ENCODE measurements at regions not wholly inside any gene's neighbourhood (a gene's known extent, or its start where the extent isn't known, plus 50 kb on each side); places are given as distances from the start of the nearest gene placed in this dataset.

DNA sequence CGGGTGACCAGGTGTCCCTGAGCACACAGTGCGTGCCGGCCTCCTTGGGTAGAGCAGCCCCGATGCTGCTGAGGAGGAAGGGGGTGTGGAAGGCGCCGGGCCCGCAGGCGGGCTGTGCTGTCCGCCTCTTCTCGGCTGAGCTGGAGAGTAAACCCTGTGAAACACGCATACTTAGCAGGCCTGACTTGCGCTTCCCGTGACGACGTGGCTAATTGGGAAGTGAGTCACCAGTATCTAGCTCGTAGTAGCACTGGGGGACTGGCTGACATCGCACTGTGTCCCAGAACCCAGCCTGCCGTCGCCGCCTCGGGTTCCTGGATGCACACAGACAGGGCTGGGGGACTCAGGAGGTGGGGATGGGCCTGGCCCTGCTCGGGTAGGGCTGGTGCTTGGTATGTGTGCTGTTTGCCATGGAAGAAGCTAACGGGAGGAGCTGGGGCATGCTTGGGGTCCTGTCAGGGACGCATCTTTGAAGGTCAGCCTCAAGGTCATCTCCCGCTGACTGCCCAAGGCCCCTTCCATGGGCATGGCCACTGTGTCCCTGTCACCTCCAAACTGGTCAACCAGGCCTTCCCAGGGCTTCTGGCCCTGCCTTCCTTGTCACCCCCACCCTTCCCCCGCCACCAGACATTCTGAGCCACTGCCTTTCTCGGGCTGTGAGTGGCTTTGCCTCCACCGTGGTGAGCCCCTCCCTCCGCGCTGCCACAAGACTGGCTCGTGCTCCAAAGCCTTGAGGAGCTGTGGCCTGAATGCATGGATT lies 1327.0 kb downstream of the BRD1 start:
- in situ Hi-C loops (cut with MboI; ENCODE audit: low sequenced_read_pairs) (no loop called here), intact Hi-C loops (cut with micrococcal nuclease) (no loop called here), dilution Hi-C loops (cut with HindIII; ENCODE audit: low sequenced_read_pairs, unreplicated experiment) (no loop called here)
- 70% methylated on average over 14 of the region's 31 CpGs; no CpG with 5 or more reads in 1 of the 2 experiments for whole genome bisulfite sequencing, 2 experiments (ENCODE audit: extremely low coverage in 2 of 2, insufficient read length in 1 of 2)
- Histone ChIP-seq H2BK15ac (ENCODE audit: low read depth, low read length) (no peak overlapping the region), H2AFZ (replicated peaks; ENCODE audit: low read length, poor library complexity) (no peak overlapping the region), H3K4ac (ENCODE audit: low read depth, low read length) (no peak overlapping the region), H3K36me3 (ENCODE audit: control insufficient read depth, insufficient read depth, low read length) (no peaks in the 10 kb centered on the region), H3K14ac (replicated peaks; ENCODE audit: low read depth, low read length) (no peak overlapping the region), H3K79me1 (ENCODE audit: low read depth in 1 of 2, low read length in 2 of 2) (no peaks in the 10 kb centered on the region), H3K9me1 (ENCODE audit: insufficient read depth, low read length) (no peaks in the 10 kb centered on the region), H3K56ac (ENCODE audit: extremely low read depth, insufficient read depth, low read length) (no peak overlapping the region), H3K27me3 (ENCODE audit: control insufficient read depth, insufficient read depth, low read length) (no peaks in the 10 kb centered on the region), H2BK120ac (ENCODE audit: low read depth, low read length) (no peak overlapping the region), H3K4me3 (ENCODE audit: insufficient read depth, low read depth, low read length) (no peak overlapping the region), H2AK9ac (replicated peaks; ENCODE audit: low read depth, low read length, poor library complexity) (no peak overlapping the region), H2BK5ac (ENCODE audit: low read depth, low read length, poor library complexity, severe bottlenecking) (no peak overlapping the region), H4K8ac (ENCODE audit: low read depth in 2 of 2, low read length in 2 of 2) (no peak overlapping the region), H4K91ac (ENCODE audit: insufficient read depth, low read depth, low read length) (no peak overlapping the region), H3K4me2 (ENCODE audit: low read depth, low read length) (no peak overlapping the region), H4K20me1 (ENCODE audit: insufficient read depth, low read length) (no peaks in the 10 kb centered on the region), H3K23ac (ENCODE audit: low read depth, low read length) (no peak overlapping the region), H3K18ac (ENCODE audit: low read depth, low read length) (no peak overlapping the region), H2AK5ac (ENCODE audit: low read depth, low read length) (no peak overlapping the region), H3K4me1 (ENCODE audit: control insufficient read depth, insufficient read depth, low read length) (no peaks in the 10 kb centered on the region), H3K9ac (ENCODE audit: low read depth, low read length) (no peak overlapping the region), H3K27ac (ENCODE audit: insufficient read depth, low read length) (no peak overlapping the region), H4K5ac (ENCODE audit: low read depth, low read length) (no peak overlapping the region), H3K9me3 (ENCODE audit: control insufficient read depth, insufficient read depth, low read length) (peaks cover 35% of the 10 kb centered on the region), H2BK20ac (ENCODE audit: low read depth, low read length) (no peak overlapping the region)
- TF ChIP-seq MAFK (IDR thresholded peaks at IDR 0.05; ENCODE audit: low read depth, low read length) (no peak), RFX5 (IDR thresholded peaks at IDR 0.05; ENCODE audit: low read depth, low read length) (no peak)
- ATAC-seq (ENCODE audit: low read depth) (no peak), DNase-seq (no peak)
- CTCF ChIA-PET: no interaction called here
- BruUV-seq (replicated peaks): no TSS peak
- POLR2A ChIA-PET (ENCODE audit: unreplicated experiment): no interaction called here

All from IMR-90 (cell line).